HCT116 (cell line): ENCODE measurements at regions not wholly inside any gene's neighbourhood (a gene's known extent, or its start where the extent isn't known, plus 50 kb on each side); places are given as distances from the start of the nearest gene placed in this dataset.
A peak's percentile ranks its signal among the peaks of the same experiment; 100 is the strongest.

ENCODE experiments used
- ATAC-seq: fragments of 200-7000 bp; cut with Tn5 transposase; 2 replicates; pipeline ENCODE4 v1.9.1; 2020; ENCODE audit warnings: mild to moderate bottlenecking, moderate library complexity
- BruUV-seq: library from RNA; stranded (reverse); fragments of 400-500 nt; replicated peaks from 2 replicates; lab custom pipeline; 2021; lab: Mats Ljungman, UMichigan
- CTCF ChIA-PET: fragments of 300-600 bp; sonication (Branson Sonifier 250); formaldehyde crosslinking; loops from one replicate; lab custom pipeline; 2021; ENCODE audit warnings: antibody characterized with exemption; lab: Charles Lee
- POLR2A ChIA-PET: fragments of 300-600, 350-600 bp; sonication (Branson Sonifier 250); formaldehyde crosslinking; loops from one replicate; lab custom pipeline; 2021; ENCODE audit warnings: antibody characterized with exemption; lab: Charles Lee
- RAD21 ChIA-PET, 2 experiments: fragments of 300-600 bp; sonication (Branson Sonifier 250); formaldehyde crosslinking; loops; one replicate each; lab custom pipeline; 2023; ENCODE audit warnings: low total read pairs in 2 of 2; ENCODE audit not compliant: uncharacterized antibody in 2 of 2, unreplicated experiment in 2 of 2, low non-redundant PET in 1 of 2; lab: Charles Lee
- DNase-seq: peaks from one replicate; pipeline ENCODE4 v3.0.0-alpha.2; 2010; ENCODE audit warnings: low read depth, low spot score
- H2AFZ ChIP-seq: fragments of 200-600 bp; shearing (Covaris generic), sonication (generic); 2 replicates; pipeline ENCODE4 v1.6.1; 2017; ENCODE audit warnings: low read depth, mixed run types, mixed read lengths, antibody characterized with exemption, low read length; ENCODE audit not compliant: poor library complexity, severe bottlenecking
- H3K27ac ChIP-seq: 2 replicates; pipeline ENCODE4 v1.5.1; 2012; ENCODE audit warnings: low read depth, low read length
- H3K27me3 ChIP-seq: fragments of 200-600 bp; sonication (generic); 2 replicates; pipeline ENCODE4 v1.6.1; 2016; ENCODE audit warnings: mixed run types, low read length, mixed read lengths; ENCODE audit not compliant: insufficient read depth
- H3K36me3 ChIP-seq, 2 experiments: fragments of 200-500 bp in 1 of 2; fragments of 200-600 bp in 1 of 2; sonication (Bioruptor generic) in 1 of 2; sonication (generic) in 1 of 2; 2 replicates each; pipeline versions ENCODE4 v1.5.1 to v1.6.1; 2014 to 2016; ENCODE audit warnings: low read length in 2 of 2, inconsistent platforms in 1 of 2, mixed read lengths in 1 of 2, mixed run types in 1 of 2; ENCODE audit not compliant: insufficient read depth in 2 of 2, control insufficient read depth in 1 of 2
- H3K4me1 ChIP-seq, 2 experiments: fragments of 200-600 bp in 1 of 2; sonication (generic) in 1 of 2; 2 replicates each; pipeline versions ENCODE4 v1.5.1 to v1.6.1; 2012 to 2017; ENCODE audit warnings: low read length in 2 of 2, inconsistent platforms in 1 of 2, mild to moderate bottlenecking in 1 of 2, mixed read lengths in 1 of 2, mixed run types in 1 of 2, moderate library complexity in 1 of 2; ENCODE audit not compliant: insufficient read depth in 2 of 2, control insufficient read depth in 1 of 2
- H3K4me2 ChIP-seq: fragments of 200-600 bp; sonication (generic); 2 replicates; pipeline ENCODE4 v1.6.1; 2017; ENCODE audit warnings: mixed run types, low read length, mixed read lengths
- H3K4me3 ChIP-seq, 2 experiments: fragments of 200-600 bp in 1 of 2; sonication (generic) in 1 of 2; replicated peaks in 1 of 2; 2 replicates each; pipeline ENCODE4 v1.5.1; 2011 to 2016; ENCODE audit warnings: low read length in 2 of 2, control low read depth in 1 of 2, low read depth in 1 of 2, mild to moderate bottlenecking in 1 of 2, mixed read lengths in 1 of 2, mixed run types in 1 of 2
- H3K79me2 ChIP-seq: fragments of 200-600 bp; sonication (generic); 2 replicates; pipeline ENCODE4 v1.6.1; 2017; ENCODE audit warnings: mild to moderate bottlenecking, mixed run types, low read length, moderate library complexity, mixed read lengths; ENCODE audit not compliant: insufficient read depth
- H3K9ac ChIP-seq: fragments of 200-600 bp; sonication (generic); 2 replicates; pipeline ENCODE4 v1.6.1; 2016; ENCODE audit warnings: low read length, mixed read lengths
- H3K9me2 ChIP-seq: fragments of 200-600 bp; sonication (generic), shearing (Covaris generic); 2 replicates; pipeline ENCODE4 v1.6.1; 2017; ENCODE audit warnings: mixed run types, mild to moderate bottlenecking, moderate library complexity; ENCODE audit not compliant: insufficient read depth
- H3K9me3 ChIP-seq, 2 experiments: fragments of 200-500 bp in 1 of 2; fragments of 200-600 bp in 1 of 2; sonication (Bioruptor generic) in 1 of 2; sonication (generic) in 1 of 2; 2 replicates each; pipeline ENCODE4 v1.6.1; 2014 to 2017; ENCODE audit warnings: low read length in 2 of 2, mixed read lengths in 2 of 2, inconsistent platforms in 1 of 2, low read depth in 1 of 2, mild to moderate bottlenecking in 1 of 2, mixed run types in 1 of 2, moderate library complexity in 1 of 2; ENCODE audit not compliant: control insufficient read depth in 1 of 2, insufficient read depth in 1 of 2
- H4K20me1 ChIP-seq: fragments of 200-600 bp; sonication (generic), shearing (Covaris generic); 2 replicates; pipeline ENCODE4 v1.6.1; 2017; ENCODE audit warnings: mixed run types, mild to moderate bottlenecking, moderate library complexity; ENCODE audit not compliant: insufficient read depth
- ATF3 ChIP-seq: IDR thresholded peaks from 2 replicates; pipeline ENCODE4 v1.6.1; 2012
- CBX3 ChIP-seq: IDR thresholded peaks from 2 replicates; pipeline ENCODE4 v1.6.1; 2012; ENCODE audit warnings: low read depth
- CEBPB ChIP-seq: IDR thresholded peaks from 2 replicates; pipeline ENCODE4 v1.6.1; 2012; ENCODE audit warnings: low read depth
- CTCF ChIP-seq, 3 experiments: fragments of 200-600 bp in 1 of 3; sonication (generic) in 1 of 3; IDR thresholded peaks in 2 of 3; conservative IDR thresholded peaks in 1 of 3; 2 replicates each; pipeline ENCODE4 v1.5.1; 2012 to 2017; ENCODE audit warnings: low read depth in 2 of 3, low read length in 2 of 3, antibody characterized with exemption in 1 of 3, borderline replicate concordance in 1 of 3, control low read depth in 1 of 3, mild to moderate bottlenecking in 1 of 3, mixed read lengths in 1 of 3, mixed run types in 1 of 3, moderate library complexity in 1 of 3; ENCODE audit not compliant: insufficient read depth in 1 of 3
- EGR1 ChIP-seq: IDR thresholded peaks from 2 replicates; pipeline ENCODE4 v1.6.1; 2012; ENCODE audit warnings: low read depth
- ELF1 ChIP-seq: IDR thresholded peaks from 2 replicates; pipeline ENCODE4 v1.6.1; 2012; ENCODE audit warnings: low read depth, borderline replicate concordance
- EZH2phosphoT487 ChIP-seq: fragments of 200-600 bp; IDR thresholded peaks from 2 replicates; pipeline ENCODE4 v1.6.1; 2018; ENCODE audit warnings: antibody characterized with exemption, borderline replicate concordance
- FOSL1 ChIP-seq: IDR thresholded peaks from 2 replicates; pipeline ENCODE4 v1.6.1; 2012; ENCODE audit warnings: low read depth
- JUND ChIP-seq: IDR thresholded peaks from 2 replicates; pipeline ENCODE4 v1.6.1; 2012
- POLR2AphosphoS5 ChIP-seq: IDR thresholded peaks from 2 replicates; pipeline ENCODE4 v1.6.1; 2011; ENCODE audit warnings: mild to moderate bottlenecking, low read depth, low read length, moderate library complexity
- RAD21 ChIP-seq: IDR thresholded peaks from 2 replicates; pipeline ENCODE4 v1.6.1; 2012; ENCODE audit warnings: low read depth, mild to moderate bottlenecking
- SP1 ChIP-seq: IDR thresholded peaks from 2 replicates; pipeline ENCODE4 v1.6.1; 2012; ENCODE audit warnings: low read depth
- SRF ChIP-seq: IDR thresholded peaks from 2 replicates; pipeline ENCODE4 v1.6.1; 2012; ENCODE audit warnings: low read depth
- TCF7L2 ChIP-seq: IDR thresholded peaks from 2 replicates; pipeline ENCODE4 v1.7.0; 2011; ENCODE audit warnings: borderline replicate concordance, inconsistent platforms; ENCODE audit not compliant: insufficient read depth, insufficient read length; ENCODE audit errors: extremely low read depth
- YY1 ChIP-seq: IDR thresholded peaks from 2 replicates; pipeline ENCODE4 v1.6.1; 2011; ENCODE audit warnings: low read length, low read depth, moderate library complexity, mild to moderate bottlenecking; ENCODE audit not compliant: insufficient replicate concordance; ENCODE audit errors: extremely low read depth
- ZBTB33 ChIP-seq: IDR thresholded peaks from 2 replicates; pipeline ENCODE4 v1.6.1; 2011; ENCODE audit warnings: mild to moderate bottlenecking, low read length, moderate library complexity; ENCODE audit not compliant: insufficient replicate concordance; ENCODE audit errors: extremely low read depth
- ZFX ChIP-seq: fragments of 450-650 bp; IDR thresholded peaks from 2 replicates; pipeline ENCODE4 v1.6.1; 2017
- intact Hi-C: fragments of 100-400 bp; cut with micrococcal nuclease; formaldehyde crosslinking; loops from 2 replicates; pipeline ENCODE4 v1.10.0; 2022
- TF ChIP-seq, protein P1 (sequence below): IDR thresholded peaks from 2 replicates; pipeline ENCODE4 v1.6.1; 2012; ENCODE audit warnings: low read depth

DNA sequence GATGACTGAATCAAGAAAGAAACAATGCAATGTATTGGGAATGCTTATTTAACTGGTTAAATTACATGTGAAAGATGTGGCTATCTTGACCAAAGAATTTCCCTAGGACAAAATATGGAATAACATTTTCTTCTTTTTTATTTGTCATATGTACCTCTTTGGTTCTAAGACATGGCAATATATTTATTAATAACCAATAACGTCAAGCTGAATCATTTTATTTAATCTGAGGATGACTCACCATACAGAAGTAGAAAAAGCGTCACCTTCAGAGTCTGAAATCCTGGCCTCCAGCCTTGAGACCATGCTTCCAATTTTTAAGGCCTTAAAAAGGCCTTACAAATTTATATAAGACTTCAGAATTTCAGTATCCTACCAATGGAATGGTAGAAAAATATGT is 1464.9 kb downstream of the SUCLG1 start:
- no TSS peak for BruUV-seq
- no peaks in the 10 kb centered on the region for H3K27me3 ChIP-seq
- no peaks in the 10 kb centered on the region for H3K36me3 ChIP-seq
- H3K9ac ChIP-seq: no peak overlapping the region
- TF ChIP-seq FOSL1 (no peak), RAD21 (no peak), CEBPB (no peak), ATF3 (no peak), SP1 (no peak), TCF7L2 (no peak), EGR1 (no peak), ZFX (no peak), CTCF (IDR thresholded peaks at IDR 0.05 in 2 of 3, conservative IDR thresholded peaks at IDR 0.05 in 1 of 3; ENCODE audit: borderline replicate concordance in 1 of 3, insufficient read depth in 1 of 3, low read depth in 2 of 3, low read length in 2 of 3) (no peak), ELF1 (no peak), YY1 (no peak), ZBTB33 (no peak), EZH2phosphoT487 (no peak), POLR2AphosphoS5 (no peak), JUND (no peak), CBX3 (no peak), SRF (no peak)
- TF ChIP-seq, protein P1, sequence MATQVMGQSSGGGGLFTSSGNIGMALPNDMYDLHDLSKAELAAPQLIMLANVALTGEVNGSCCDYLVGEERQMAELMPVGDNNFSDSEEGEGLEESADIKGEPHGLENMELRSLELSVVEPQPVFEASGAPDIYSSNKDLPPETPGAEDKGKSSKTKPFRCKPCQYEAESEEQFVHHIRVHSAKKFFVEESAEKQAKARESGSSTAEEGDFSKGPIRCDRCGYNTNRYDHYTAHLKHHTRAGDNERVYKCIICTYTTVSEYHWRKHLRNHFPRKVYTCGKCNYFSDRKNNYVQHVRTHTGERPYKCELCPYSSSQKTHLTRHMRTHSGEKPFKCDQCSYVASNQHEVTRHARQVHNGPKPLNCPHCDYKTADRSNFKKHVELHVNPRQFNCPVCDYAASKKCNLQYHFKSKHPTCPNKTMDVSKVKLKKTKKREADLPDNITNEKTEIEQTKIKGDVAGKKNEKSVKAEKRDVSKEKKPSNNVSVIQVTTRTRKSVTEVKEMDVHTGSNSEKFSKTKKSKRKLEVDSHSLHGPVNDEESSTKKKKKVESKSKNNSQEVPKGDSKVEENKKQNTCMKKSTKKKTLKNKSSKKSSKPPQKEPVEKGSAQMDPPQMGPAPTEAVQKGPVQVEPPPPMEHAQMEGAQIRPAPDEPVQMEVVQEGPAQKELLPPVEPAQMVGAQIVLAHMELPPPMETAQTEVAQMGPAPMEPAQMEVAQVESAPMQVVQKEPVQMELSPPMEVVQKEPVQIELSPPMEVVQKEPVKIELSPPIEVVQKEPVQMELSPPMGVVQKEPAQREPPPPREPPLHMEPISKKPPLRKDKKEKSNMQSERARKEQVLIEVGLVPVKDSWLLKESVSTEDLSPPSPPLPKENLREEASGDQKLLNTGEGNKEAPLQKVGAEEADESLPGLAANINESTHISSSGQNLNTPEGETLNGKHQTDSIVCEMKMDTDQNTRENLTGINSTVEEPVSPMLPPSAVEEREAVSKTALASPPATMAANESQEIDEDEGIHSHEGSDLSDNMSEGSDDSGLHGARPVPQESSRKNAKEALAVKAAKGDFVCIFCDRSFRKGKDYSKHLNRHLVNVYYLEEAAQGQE: no peak
- TF ChIP-seq, all 23 proteins: peak for 0
- DNase-seq (no peak), ATAC-seq (no peak)
- no peak overlapping the region for H3K4me3 ChIP-seq
- H2AFZ ChIP-seq: peak overlapping the region; percentile 36
- peaks cover 0 to 11% of the 10 kb centered on the region in 2 experiments; a peak in 2 of 4 replicates for H3K4me1 ChIP-seq
- H3K27ac ChIP-seq: no peak overlapping the region
- H4K20me1 ChIP-seq: no peaks in the 10 kb centered on the region
- H3K79me2 ChIP-seq: no peaks in the 10 kb centered on the region
- ChIA-PET POLR2A (no interaction called here), CTCF (no interaction called here), RAD21 (no interaction called here)
- no peaks in the 10 kb centered on the region for H3K9me3 ChIP-seq
- H3K4me2 ChIP-seq: no peak overlapping the region
- intact Hi-C loops: no loop called here
- H3K9me2 ChIP-seq: no peaks in the 10 kb centered on the region
